Astrocyte (in vitro differentiated cells and primary cell): ENCODE measurements at regions not wholly inside any gene's neighbourhood (a gene's known extent, or its start where the extent isn't known, plus 50 kb on each side); places are given as distances from the start of the nearest gene placed in this dataset.
A peak's percentile ranks its signal among the peaks of the same experiment; 100 is the strongest.

ENCODE experiments used
- DNase-seq: peaks from one replicate; pipeline ENCODE4 v3.0.0-alpha.2; 2010; ENCODE audit warnings: low read depth
- FAIRE-seq: peaks from 2 replicates; lab custom pipeline; 2011; peaks lifted over from hg19 to GRCh38; lab: Jason Lieb, UNC
- H2AFZ ChIP-seq: 2 replicates; pipeline ENCODE4 v1.6.0; 2012; ENCODE audit warnings: low read depth, low read length, inconsistent platforms
- H3K27ac ChIP-seq: 2 replicates; pipeline ENCODE4 v1.5.1; 2011; ENCODE audit warnings: low read depth, low read length, inconsistent platforms
- H3K27me3 ChIP-seq: 2 replicates; pipeline ENCODE4 v1.6.0; 2011; ENCODE audit warnings: low read length, inconsistent platforms; ENCODE audit not compliant: insufficient read depth
- H3K36me3 ChIP-seq: 2 replicates; pipeline ENCODE4 v1.5.1; 2011; ENCODE audit warnings: low read length, inconsistent platforms; ENCODE audit not compliant: insufficient read depth
- H3K4me1 ChIP-seq: 2 replicates; pipeline ENCODE4 v1.5.1; 2011; ENCODE audit warnings: low read length, inconsistent platforms; ENCODE audit not compliant: insufficient read depth
- H3K4me2 ChIP-seq: 2 replicates; pipeline ENCODE4 v1.6.0; 2012; ENCODE audit warnings: low read length, inconsistent platforms
- H3K4me3 ChIP-seq: 2 replicates; pipeline ENCODE4 v1.5.1; 2011; ENCODE audit warnings: low read depth, mild to moderate bottlenecking, low read length, inconsistent platforms; ENCODE audit not compliant: insufficient read depth
- H3K79me2 ChIP-seq: 2 replicates; pipeline ENCODE4 v1.6.0; 2012; ENCODE audit warnings: mild to moderate bottlenecking, low read length, inconsistent platforms; ENCODE audit not compliant: insufficient read depth
- H3K9ac ChIP-seq: 2 replicates; pipeline ENCODE4 v1.6.0; 2012; ENCODE audit warnings: mild to moderate bottlenecking, low read length, inconsistent platforms
- H3K9me3 ChIP-seq: 2 replicates; pipeline ENCODE4 v1.5.1; 2012; ENCODE audit warnings: low read depth, mild to moderate bottlenecking, low read length, inconsistent platforms; ENCODE audit not compliant: insufficient read depth
- H4K20me1 ChIP-seq: 2 replicates; pipeline ENCODE4 v1.6.0; 2012; ENCODE audit warnings: low read length, inconsistent platforms; ENCODE audit not compliant: insufficient read depth
- H3K27ac Mint-ChIP-seq: one replicate; pipeline ENCODE4 v1.8.0; 2021; ENCODE audit warnings: mild to moderate bottlenecking, mixed read lengths; ENCODE audit not compliant: unreplicated experiment
- H3K27me3 Mint-ChIP-seq: one replicate; pipeline ENCODE4 v1.8.0; 2021; ENCODE audit warnings: low read depth, mixed read lengths; ENCODE audit not compliant: unreplicated experiment
- H3K36me3 Mint-ChIP-seq: one replicate; pipeline ENCODE4 v1.8.0; 2021; ENCODE audit warnings: low read depth, mixed read lengths; ENCODE audit not compliant: unreplicated experiment
- H3K4me1 Mint-ChIP-seq: one replicate; pipeline ENCODE4 v1.8.0; 2021; ENCODE audit warnings: low read depth, mixed read lengths; ENCODE audit not compliant: unreplicated experiment
- H3K4me3 Mint-ChIP-seq: one replicate; pipeline ENCODE4 v1.8.0; 2021; ENCODE audit warnings: mild to moderate bottlenecking, moderate library complexity, mixed read lengths; ENCODE audit not compliant: unreplicated experiment
- H3K9me3 Mint-ChIP-seq: one replicate; pipeline ENCODE4 v1.8.0; 2021; ENCODE audit warnings: mild to moderate bottlenecking, mixed read lengths; ENCODE audit not compliant: unreplicated experiment
- CTCF ChIP-seq: IDR thresholded peaks from 2 replicates; pipeline ENCODE4 v1.5.1; 2011; ENCODE audit warnings: low read depth, mild to moderate bottlenecking, inconsistent platforms, low read length, moderate library complexity; ENCODE audit not compliant: insufficient read depth
- EZH2 ChIP-seq: IDR thresholded peaks from 2 replicates; pipeline ENCODE4 v1.6.1; 2012; ENCODE audit warnings: mild to moderate bottlenecking, low read length, inconsistent platforms; ENCODE audit not compliant: insufficient read depth

GRCh38 chr4:177051473-177052060, 258.1 kb upstream of the NEIL3 start:
- peaks cover 2% of the 10 kb centered on the region for H3K4me1 Mint-ChIP-seq
- FAIRE-seq: no peak
- no peak overlapping the region for H2AFZ ChIP-seq
- peaks cover 6% of the 10 kb centered on the region for H3K4me1 ChIP-seq
- H3K4me3 ChIP-seq: no peak overlapping the region
- H3K9me3 ChIP-seq: no peaks in the 10 kb centered on the region
- no peak overlapping the region for H3K27ac Mint-ChIP-seq
- no peaks in the 10 kb centered on the region for H3K79me2 ChIP-seq
- H3K36me3 Mint-ChIP-seq: no peaks in the 10 kb centered on the region
- no peaks in the 10 kb centered on the region for H3K27me3 Mint-ChIP-seq
- no peaks in the 10 kb centered on the region for H3K36me3 ChIP-seq
- no peaks in the 10 kb centered on the region for H4K20me1 ChIP-seq
- no peaks in the 10 kb centered on the region for H3K27me3 ChIP-seq
- no peak overlapping the region for H3K9ac ChIP-seq
- no peak overlapping the region for H3K4me2 ChIP-seq
- TF ChIP-seq EZH2 (no peak), CTCF (peak; percentile 7)
- H3K27ac ChIP-seq: no peak overlapping the region
- no peak for DNase-seq
- H3K4me3 Mint-ChIP-seq: no peak overlapping the region
- H3K9me3 Mint-ChIP-seq: no peaks in the 10 kb centered on the region

- Mint-ChIP-seq H3K9me3 (no peaks in the 10 kb centered on the region), H3K4me3 (no peak overlapping the region), H3K36me3 (no peaks in the 10 kb centered on the region), H3K4me1 (no peaks in the 10 kb centered on the region), H3K27me3 (no peaks in the 10 kb centered on the region), H3K27ac (no peak overlapping the region)
- H3K9ac ChIP-seq: no peak overlapping the region
- H3K27me3 ChIP-seq: no peaks in the 10 kb centered on the region
- peak overlapping the region; percentile 32 for H2AFZ ChIP-seq
- no peaks in the 10 kb centered on the region for H3K36me3 ChIP-seq
- no peaks in the 10 kb centered on the region for H3K79me2 ChIP-seq
- H3K27ac ChIP-seq: no peak overlapping the region
- no peak overlapping the region for H3K4me2 ChIP-seq
- DNase-seq (no peak), FAIRE-seq (no peak)
- TF ChIP-seq CTCF (no peak), EZH2 (no peak)
- peaks cover 2% of the 10 kb centered on the region for H3K4me1 ChIP-seq
- H3K9me3 ChIP-seq: no peaks in the 10 kb centered on the region
- no peaks in the 10 kb centered on the region for H4K20me1 ChIP-seq
- H3K4me3 ChIP-seq: no peak overlapping the region
Observed at GRCh38 chr4:177052211-177052934, 257.3 kb upstream of the NEIL3 start.

- no peak overlapping the region for H3K27ac Mint-ChIP-seq
- no peaks in the 10 kb centered on the region for H3K36me3 ChIP-seq
- H3K27ac ChIP-seq: no peak overlapping the region
- H3K4me1 Mint-ChIP-seq: no peaks in the 10 kb centered on the region
- TF ChIP-seq EZH2 (no peak), CTCF (no peak)
- H3K9ac ChIP-seq: no peak overlapping the region
- H2AFZ ChIP-seq: no peak overlapping the region
- H3K4me3 ChIP-seq: no peak overlapping the region
- FAIRE-seq (no peak), DNase-seq (no peak)
- H4K20me1 ChIP-seq: no peaks in the 10 kb centered on the region
- no peaks in the 10 kb centered on the region for H3K4me1 ChIP-seq
- H3K4me3 Mint-ChIP-seq: no peak overlapping the region
- no peak overlapping the region for H3K4me2 ChIP-seq
- no peaks in the 10 kb centered on the region for H3K9me3 Mint-ChIP-seq
- H3K9me3 ChIP-seq: no peaks in the 10 kb centered on the region
- H3K27me3 ChIP-seq: no peaks in the 10 kb centered on the region
- no peaks in the 10 kb centered on the region for H3K79me2 ChIP-seq
- H3K27me3 Mint-ChIP-seq: no peaks in the 10 kb centered on the region
- no peaks in the 10 kb centered on the region for H3K36me3 Mint-ChIP-seq
Observed at GRCh38 chr4:177057186-177057585, 252.5 kb upstream of the NEIL3 start.
